ENCODE measurements at regions not wholly inside any gene's neighbourhood (a gene's known extent, or its start where the extent isn't known, plus 50 kb on each side); places are given as distances from the start of the nearest gene placed in this dataset.

- no peak for DNase-seq
- Histone ChIP-seq H3K36me3 (no peaks in the 10 kb centered on the region), H3K27ac (no peak overlapping the region), H3K4me1 (no peaks in the 10 kb centered on the region), H3K27me3 (no peaks in the 10 kb centered on the region), H3K4me3 (no peak overlapping the region), H3K9me3 (no peaks in the 10 kb centered on the region), H3K9ac (ENCODE audit: low read depth in 2 of 2, low read length in 2 of 2) (no peak overlapping the region)
- TF ChIP-seq CTCF (IDR thresholded peaks at IDR 0.05), result no peak
- intact Hi-C loops (cut with DNase I), result no loop called here
Measured at GRCh38 chr5:67476995-67477394, 280.4 kb upstream of the CD180 start.

- Histone ChIP-seq H3K4me3 (no peak overlapping the region), H3K27ac (no peak overlapping the region), H3K4me1 (no peaks in the 10 kb centered on the region), H3K36me3 (no peaks in the 10 kb centered on the region), H3K9me3 (no peaks in the 10 kb centered on the region), H3K9ac (ENCODE audit: low read depth in 2 of 2, low read length in 2 of 2) (no peak overlapping the region), H3K27me3 (no peaks in the 10 kb centered on the region)
- no peak for TF ChIP-seq CTCF (IDR thresholded peaks at IDR 0.05)
- DNase-seq, result no peak
- intact Hi-C loops (cut with DNase I), result no loop called here
Measured at GRCh38 chr5:67476531-67476930, 279.9 kb upstream of the CD180 start.

GRCh38 chr5:67475489-67475888 is 278.9 kb upstream of the CD180 start:
- Histone ChIP-seq H3K9me3 (no peaks in the 10 kb centered on the region), H3K4me3 (no peak overlapping the region), H3K27me3 (no peaks in the 10 kb centered on the region), H3K4me1 (no peaks in the 10 kb centered on the region), H3K27ac (no peak overlapping the region), H3K9ac (ENCODE audit: low read depth in 2 of 2, low read length in 2 of 2) (no peak overlapping the region), H3K36me3 (no peaks in the 10 kb centered on the region)
- no peak for TF ChIP-seq CTCF (IDR thresholded peaks at IDR 0.05)
- DNase-seq, result no peak
- intact Hi-C loops (cut with DNase I), result no loop called here

- no peak for TF ChIP-seq CTCF (IDR thresholded peaks at IDR 0.05)
- Histone ChIP-seq H3K9ac (ENCODE audit: low read depth in 2 of 2, low read length in 2 of 2) (no peak overlapping the region), H3K4me1 (no peaks in the 10 kb centered on the region), H3K4me3 (no peak overlapping the region), H3K9me3 (no peaks in the 10 kb centered on the region), H3K27me3 (no peaks in the 10 kb centered on the region), H3K27ac (no peak overlapping the region), H3K36me3 (no peaks in the 10 kb centered on the region)
- no peak for DNase-seq
- intact Hi-C loops (cut with DNase I), result no loop called here
Measured at GRCh38 chr5:67474597-67475238, 278.1 kb upstream of the CD180 start.

- Histone ChIP-seq H3K36me3 (no peaks in the 10 kb centered on the region), H3K9ac (ENCODE audit: low read depth in 2 of 2, low read length in 2 of 2) (no peak overlapping the region), H3K4me1 (no peaks in the 10 kb centered on the region), H3K9me3 (no peaks in the 10 kb centered on the region), H3K27ac (no peak overlapping the region), H3K4me3 (no peak overlapping the region), H3K27me3 (no peaks in the 10 kb centered on the region)
- no peak for TF ChIP-seq CTCF (IDR thresholded peaks at IDR 0.05)
- intact Hi-C loops (cut with DNase I), result no loop called here
- no peak for DNase-seq
Measured at GRCh38 chr5:67467110-67467509, 270.5 kb upstream of the CD180 start.
